SH-SY5Y (cell line): ENCODE measurements at regions not wholly inside any gene's neighbourhood (a gene's known extent, or its start where the extent isn't known, plus 50 kb on each side); places are given as distances from the start of the nearest gene placed in this dataset.

Experiments used
- GATA2 ChIP-seq: IDR thresholded peaks from 2 replicates; pipeline ENCODE4 v1.6.1; 2011; ENCODE audit warnings: mild to moderate bottlenecking, low read depth, low read length
- GATA3 ChIP-seq: IDR thresholded peaks from 2 replicates; pipeline ENCODE4 v1.6.1; 2011; ENCODE audit warnings: low read depth, mild to moderate bottlenecking, low read length, moderate library complexity

- no peak for TF ChIP-seq GATA3
- TF ChIP-seq GATA2: no peak
Measured at GRCh38 chr3:197458906-197459470, 96.8 kb downstream of the BDH1 start.

- TF ChIP-seq GATA3 (no peak), GATA2 (no peak)
Measured at GRCh38 chr3:197458179-197458707, 97.5 kb downstream of the BDH1 start.

GRCh38 chr3:197456261-197457091 lies 99.3 kb downstream of the BDH1 start:
- TF ChIP-seq GATA2 (no peak), GATA3 (no peak)

- no peak for TF ChIP-seq GATA3
- TF ChIP-seq GATA2: no peak
Measured at GRCh38 chr3:197454014-197454413, 101.8 kb downstream of the BDH1 start.

- TF ChIP-seq GATA2 (no peak), GATA3 (no peak)
Measured at GRCh38 chr3:197450810-197451209, 105.0 kb downstream of the BDH1 start.

GRCh38 chr3:197450308-197450707 lies 105.5 kb downstream of the BDH1 start:
- no peak for TF ChIP-seq GATA2
- no peak for TF ChIP-seq GATA3

GRCh38 chr3:197447057-197447456 lies 108.7 kb downstream of the BDH1 start:
- TF ChIP-seq GATA3: no peak
- no peak for TF ChIP-seq GATA2

- TF ChIP-seq GATA2 (no peak), GATA3 (no peak)
Measured at GRCh38 chr3:197446700-197447056, 109.1 kb downstream of the BDH1 start.

- TF ChIP-seq GATA3: no peak
- TF ChIP-seq GATA2: no peak
Measured at GRCh38 chr3:197445896-197446699, 109.7 kb downstream of the BDH1 start.

GRCh38 chr3:197444793-197445379 lies 110.9 kb downstream of the BDH1 start:
- TF ChIP-seq GATA3: no peak
- TF ChIP-seq GATA2: no peak

GRCh38 chr3:197443506-197443905 lies 112.3 kb downstream of the BDH1 start:
- TF ChIP-seq GATA3 (no peak), GATA2 (no peak)

- TF ChIP-seq GATA3 (no peak), GATA2 (no peak)
Measured at GRCh38 chr3:197440717-197441303, 115.0 kb downstream of the BDH1 start.

- TF ChIP-seq GATA3: no peak
- no peak for TF ChIP-seq GATA2
Measured at GRCh38 chr3:197438906-197439305, 116.9 kb downstream of the BDH1 start.

GRCh38 chr3:197435426-197435825 lies 120.3 kb downstream of the BDH1 start:
- TF ChIP-seq GATA3 (no peak), GATA2 (no peak)
